Cardiac muscle cell (in vitro differentiated cells and primary cell): ENCODE measurements at regions not wholly inside any gene's neighbourhood (a gene's known extent, or its start where the extent isn't known, plus 50 kb on each side); places are given as distances from the start of the nearest gene placed in this dataset.

Experiments used
- DNase-seq, 2 donors: peaks; one replicate each; pipeline versions ENCODE4 v3.0.0 to v3.0.0-alpha.2; 2010 to 2017; ENCODE audit warnings: low read depth in 1 of 2, low spot score in 1 of 2
- H3K27ac ChIP-seq: fragments of 200-600 bp; sonication (generic); 2 replicates; pipeline ENCODE4 v1.5.1; 2016
- H3K27me3 ChIP-seq: fragments of 200-600 bp; sonication (generic); 2 replicates; pipeline ENCODE4 v1.6.0; 2016; ENCODE audit warnings: control low read depth
- H3K36me3 ChIP-seq: fragments of 200-600 bp; sonication (generic); 2 replicates; pipeline ENCODE4 v1.5.1; 2016; ENCODE audit warnings: control low read depth
- H3K4me1 ChIP-seq: fragments of 200-600 bp; sonication (generic); 2 replicates; pipeline ENCODE4 v1.8.1; 2017; ENCODE audit warnings: low read depth, mild to moderate bottlenecking, mixed run types
- H3K4me3 ChIP-seq: fragments of 200-600 bp; sonication (generic); 2 replicates; pipeline ENCODE4 v1.5.1; 2016; ENCODE audit warnings: mild to moderate bottlenecking
- H3K9me3 ChIP-seq: fragments of 200-600 bp; sonication (generic); 2 replicates; pipeline ENCODE4 v1.5.1; 2017; ENCODE audit warnings: low read depth, mild to moderate bottlenecking, control low read depth
- TF ChIP-seq, protein P1 (sequence below): IDR thresholded peaks from 2 replicates; pipeline ENCODE4 v1.5.1; 2012; ENCODE audit warnings: low read depth, mild to moderate bottlenecking, low read length

DNA sequence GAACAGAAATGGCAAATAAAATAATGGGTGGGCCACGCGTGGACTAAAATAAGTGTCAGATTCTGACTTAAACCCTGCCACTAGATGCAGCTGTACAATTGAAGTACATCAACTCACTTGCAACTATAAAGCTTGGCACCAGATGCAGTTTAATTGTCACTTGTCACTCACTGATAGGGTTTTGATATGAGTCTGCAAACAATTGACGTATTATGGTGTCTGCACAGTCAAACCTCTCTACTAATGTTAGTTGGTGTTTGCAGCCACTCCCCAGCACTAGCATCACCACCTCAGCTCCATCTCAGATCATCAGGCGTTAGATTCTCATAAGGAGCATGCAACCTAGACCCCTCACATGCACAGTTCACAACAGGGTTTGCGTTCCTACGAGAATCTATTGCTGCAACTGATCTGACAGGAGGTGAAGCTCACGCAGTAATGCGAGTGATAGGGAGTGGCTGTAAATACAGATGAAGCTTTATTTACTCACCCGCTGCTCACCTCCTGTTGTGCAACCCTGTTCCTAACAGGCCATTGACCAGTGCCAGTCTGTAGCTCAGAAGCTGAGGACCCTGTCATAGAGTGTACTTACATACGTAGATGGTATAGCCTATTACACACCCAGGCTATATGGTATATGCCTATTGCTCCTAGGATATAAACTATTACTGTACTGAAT is 72.1 kb upstream of the SEMA6A start:
- H3K9me3 ChIP-seq = no peaks in the 10 kb centered on the region
- no peaks in the 10 kb centered on the region for H3K4me1 ChIP-seq
- TF ChIP-seq, protein P1, sequence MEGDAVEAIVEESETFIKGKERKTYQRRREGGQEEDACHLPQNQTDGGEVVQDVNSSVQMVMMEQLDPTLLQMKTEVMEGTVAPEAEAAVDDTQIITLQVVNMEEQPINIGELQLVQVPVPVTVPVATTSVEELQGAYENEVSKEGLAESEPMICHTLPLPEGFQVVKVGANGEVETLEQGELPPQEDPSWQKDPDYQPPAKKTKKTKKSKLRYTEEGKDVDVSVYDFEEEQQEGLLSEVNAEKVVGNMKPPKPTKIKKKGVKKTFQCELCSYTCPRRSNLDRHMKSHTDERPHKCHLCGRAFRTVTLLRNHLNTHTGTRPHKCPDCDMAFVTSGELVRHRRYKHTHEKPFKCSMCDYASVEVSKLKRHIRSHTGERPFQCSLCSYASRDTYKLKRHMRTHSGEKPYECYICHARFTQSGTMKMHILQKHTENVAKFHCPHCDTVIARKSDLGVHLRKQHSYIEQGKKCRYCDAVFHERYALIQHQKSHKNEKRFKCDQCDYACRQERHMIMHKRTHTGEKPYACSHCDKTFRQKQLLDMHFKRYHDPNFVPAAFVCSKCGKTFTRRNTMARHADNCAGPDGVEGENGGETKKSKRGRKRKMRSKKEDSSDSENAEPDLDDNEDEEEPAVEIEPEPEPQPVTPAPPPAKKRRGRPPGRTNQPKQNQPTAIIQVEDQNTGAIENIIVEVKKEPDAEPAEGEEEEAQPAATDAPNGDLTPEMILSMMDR = no peak
- H3K4me3 ChIP-seq = no peak overlapping the region
- no peaks in the 10 kb centered on the region for H3K27me3 ChIP-seq
- DNase-seq = no peak
- H3K27ac ChIP-seq = no peak overlapping the region
- H3K36me3 ChIP-seq = no peaks in the 10 kb centered on the region

DNA sequence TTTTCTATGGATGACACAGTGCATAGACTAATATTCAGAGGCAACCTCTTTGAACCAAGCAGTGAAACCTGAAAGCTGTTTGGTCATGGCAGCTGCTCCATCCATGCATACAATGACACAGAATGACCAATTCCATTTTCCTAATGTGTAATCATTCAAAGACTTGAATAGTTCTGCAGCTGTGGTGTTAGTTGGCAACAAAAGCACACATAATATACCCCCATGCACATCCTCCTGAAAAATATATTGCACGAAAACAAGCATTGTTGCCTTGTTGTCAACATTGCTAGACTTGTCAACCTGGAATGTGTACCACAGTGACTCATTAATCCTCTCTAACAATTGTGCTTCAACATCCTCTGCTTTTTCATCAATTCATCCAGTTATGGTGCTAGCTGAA is 71.0 kb upstream of the SEMA6A start:
- Histone ChIP-seq H3K9me3 (no peaks in the 10 kb centered on the region), H3K4me1 (no peaks in the 10 kb centered on the region), H3K36me3 (no peaks in the 10 kb centered on the region), H3K4me3 (no peak overlapping the region), H3K27me3 (no peaks in the 10 kb centered on the region), H3K27ac (no peak overlapping the region)
- TF ChIP-seq, protein P1 = no peak
- no peak for DNase-seq

- Histone ChIP-seq H3K36me3 (no peaks in the 10 kb centered on the region), H3K27me3 (no peaks in the 10 kb centered on the region), H3K27ac (no peak overlapping the region), H3K4me1 (no peaks in the 10 kb centered on the region), H3K9me3 (no peaks in the 10 kb centered on the region), H3K4me3 (no peak overlapping the region)
- DNase-seq = no peak
- TF ChIP-seq, protein P1 = no peak
Measured at GRCh38 chr5:116640236-116640635, 65.6 kb upstream of the SEMA6A start.

DNA sequence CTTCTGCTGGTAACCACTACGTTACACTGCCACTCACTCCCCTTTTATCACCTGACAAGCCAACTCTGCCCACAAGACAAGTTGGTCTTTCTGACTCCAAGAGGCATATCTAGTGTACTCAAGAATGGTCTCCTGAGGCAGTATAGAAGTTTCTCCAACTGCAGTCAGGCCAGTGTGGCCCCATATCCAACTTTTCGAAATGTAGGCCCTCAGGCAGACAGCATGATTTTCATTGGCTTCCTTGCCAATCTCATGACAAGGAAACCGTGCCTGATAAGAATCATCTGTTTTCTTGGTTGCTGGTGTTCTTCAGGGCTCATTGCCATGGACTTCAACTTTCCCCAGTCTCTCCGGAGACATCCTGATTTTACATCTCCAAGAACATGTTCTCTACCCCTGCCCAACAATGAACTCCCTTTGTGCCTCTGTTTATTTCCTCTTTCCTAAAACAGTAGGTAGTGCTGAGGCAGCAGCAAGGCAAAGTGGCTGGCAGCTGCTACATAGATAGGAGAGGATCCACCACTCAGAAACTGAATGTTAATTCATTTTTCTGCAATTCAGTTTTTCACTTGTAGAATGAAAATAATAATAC is 62.6 kb upstream of the SEMA6A start:
- H3K36me3 ChIP-seq = no peaks in the 10 kb centered on the region
- no peak for DNase-seq
- H3K27ac ChIP-seq = no peak overlapping the region
- no peak overlapping the region for H3K4me3 ChIP-seq
- TF ChIP-seq, protein P1 = no peak
- H3K27me3 ChIP-seq = no peaks in the 10 kb centered on the region
- no peaks in the 10 kb centered on the region for H3K9me3 ChIP-seq
- no peaks in the 10 kb centered on the region for H3K4me1 ChIP-seq

- TF ChIP-seq, protein P1 = no peak
- H3K27me3 ChIP-seq = no peaks in the 10 kb centered on the region
- no peak for DNase-seq
- no peaks in the 10 kb centered on the region for H3K36me3 ChIP-seq
- no peak overlapping the region for H3K27ac ChIP-seq
- H3K4me3 ChIP-seq = no peak overlapping the region
- no peaks in the 10 kb centered on the region for H3K4me1 ChIP-seq
- H3K9me3 ChIP-seq = no peaks in the 10 kb centered on the region
Measured at GRCh38 chr5:116632890-116633289, 58.3 kb upstream of the SEMA6A start.
